ENCODE measurements at regions not wholly inside any gene's neighbourhood (a gene's known extent, or its start where the extent isn't known, plus 50 kb on each side); places are given as distances from the start of the nearest gene placed in this dataset.

DNA sequence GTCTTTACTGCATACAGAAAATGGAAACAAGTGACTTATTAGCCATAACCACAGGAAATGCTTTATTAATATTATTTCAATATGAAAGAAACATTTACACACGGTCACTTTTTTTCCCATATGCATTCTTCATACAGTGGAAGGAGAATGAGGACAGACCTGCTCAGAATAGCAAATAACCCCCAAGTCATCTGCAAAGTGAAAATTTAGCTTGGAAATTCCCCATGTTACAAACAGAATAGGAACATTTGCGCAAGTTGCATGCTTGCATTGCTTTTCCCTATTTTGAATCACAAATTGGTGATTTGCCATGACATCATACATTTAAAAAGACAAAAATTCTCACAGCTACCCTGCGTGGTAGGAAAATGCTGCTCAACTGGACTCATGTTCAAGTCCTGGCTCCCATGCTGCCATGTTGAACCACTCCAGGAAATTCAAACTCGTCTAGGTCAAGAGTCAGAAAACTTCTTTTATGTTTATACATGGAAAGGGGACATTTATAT is 102.0 kb downstream of the GP2 start:
- TF ChIP-seq NFIC (IDR thresholded peaks at IDR 0.05), result no peak
- no peak for TF ChIP-seq EGR1 (IDR thresholded peaks at IDR 0.05)
- no peak for TF ChIP-seq TEAD4 (IDR thresholded peaks at IDR 0.05)
- TF ChIP-seq EP300 (IDR thresholded peaks at IDR 0.05; ENCODE audit: borderline replicate concordance), result no peak
- TF ChIP-seq, protein P1, sequence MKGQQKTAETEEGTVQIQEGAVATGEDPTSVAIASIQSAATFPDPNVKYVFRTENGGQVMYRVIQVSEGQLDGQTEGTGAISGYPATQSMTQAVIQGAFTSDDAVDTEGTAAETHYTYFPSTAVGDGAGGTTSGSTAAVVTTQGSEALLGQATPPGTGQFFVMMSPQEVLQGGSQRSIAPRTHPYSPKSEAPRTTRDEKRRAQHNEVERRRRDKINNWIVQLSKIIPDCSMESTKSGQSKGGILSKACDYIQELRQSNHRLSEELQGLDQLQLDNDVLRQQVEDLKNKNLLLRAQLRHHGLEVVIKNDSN (IDR thresholded peaks at IDR 0.05), result no peak

DNA sequence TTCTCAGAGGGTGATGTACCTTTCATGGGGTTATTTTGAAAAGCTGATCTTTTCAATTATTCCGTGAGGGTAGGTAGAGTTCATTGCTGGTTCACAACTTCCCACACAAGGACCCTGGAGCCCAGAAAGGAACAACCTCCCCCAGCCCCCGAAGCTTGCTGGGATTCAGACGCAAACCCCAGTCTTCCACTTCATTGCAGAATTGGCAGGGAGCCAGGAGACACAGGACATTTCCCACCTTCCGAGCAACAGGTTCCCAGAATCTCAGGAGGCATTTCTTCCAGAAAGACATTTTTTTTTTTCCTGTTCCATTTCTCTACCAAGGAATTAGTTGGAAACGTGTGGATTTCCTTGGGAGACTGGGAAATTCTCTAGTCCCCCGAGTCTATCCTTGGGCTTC is 106.1 kb downstream of the GP2 start:
- TF ChIP-seq, protein P1 (IDR thresholded peaks at IDR 0.05), result no peak
- TF ChIP-seq TEAD4 (IDR thresholded peaks at IDR 0.05) (no peak), EGR1 (IDR thresholded peaks at IDR 0.05) (no peak)

DNA sequence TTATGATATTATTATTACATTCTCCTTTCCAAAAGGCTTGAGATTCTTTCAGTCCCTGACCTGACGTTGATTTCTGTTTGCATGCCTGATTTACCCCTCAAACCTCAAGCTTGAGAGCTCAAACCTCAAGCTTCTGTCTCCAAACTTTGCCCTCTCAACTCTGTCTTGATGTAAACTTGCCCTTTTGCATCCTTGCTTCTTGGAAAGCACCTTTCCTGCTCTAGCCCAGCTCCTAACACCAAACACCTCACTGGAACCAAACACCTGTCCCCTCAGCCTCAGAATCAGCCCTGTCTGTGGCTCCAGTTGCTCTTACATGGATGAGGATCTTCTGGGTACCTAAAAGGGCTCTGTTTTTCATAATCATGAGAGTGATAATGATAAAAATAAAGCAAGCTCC is 109.2 kb downstream of the GP2 start:
- TF ChIP-seq CEBPB (IDR thresholded peaks at IDR 0.05) (no peak), EGR1 (IDR thresholded peaks at IDR 0.05) (no peak), ZBTB7A (IDR thresholded peaks at IDR 0.05; ENCODE audit: low read depth) (no peak), RAD21 (IDR thresholded peaks at IDR 0.05; ENCODE audit: low read depth) (no peak), TCF12 (IDR thresholded peaks at IDR 0.05; ENCODE audit: low read depth) (no peak), CREB1 (IDR thresholded peaks at IDR 0.05; ENCODE audit: low read depth) (no peak), TAF1 (IDR thresholded peaks at IDR 0.05; ENCODE audit: low read depth) (no peak), FOXM1 (IDR thresholded peaks at IDR 0.05; ENCODE audit: borderline replicate concordance, low read depth) (no peak), EP300 (IDR thresholded peaks at IDR 0.05; ENCODE audit: borderline replicate concordance) (no peak), YY1 (IDR thresholded peaks at IDR 0.05; ENCODE audit: low read depth) (no peak), NFIC (IDR thresholded peaks at IDR 0.05) (no peak)
- TF ChIP-seq, protein P1 (IDR thresholded peaks at IDR 0.05), result no peak
- TF ChIP-seq, protein P2, sequence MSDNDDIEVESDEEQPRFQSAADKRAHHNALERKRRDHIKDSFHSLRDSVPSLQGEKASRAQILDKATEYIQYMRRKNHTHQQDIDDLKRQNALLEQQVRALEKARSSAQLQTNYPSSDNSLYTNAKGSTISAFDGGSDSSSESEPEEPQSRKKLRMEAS (IDR thresholded peaks at IDR 0.05), result no peak
- TF ChIP-seq, protein P3, sequence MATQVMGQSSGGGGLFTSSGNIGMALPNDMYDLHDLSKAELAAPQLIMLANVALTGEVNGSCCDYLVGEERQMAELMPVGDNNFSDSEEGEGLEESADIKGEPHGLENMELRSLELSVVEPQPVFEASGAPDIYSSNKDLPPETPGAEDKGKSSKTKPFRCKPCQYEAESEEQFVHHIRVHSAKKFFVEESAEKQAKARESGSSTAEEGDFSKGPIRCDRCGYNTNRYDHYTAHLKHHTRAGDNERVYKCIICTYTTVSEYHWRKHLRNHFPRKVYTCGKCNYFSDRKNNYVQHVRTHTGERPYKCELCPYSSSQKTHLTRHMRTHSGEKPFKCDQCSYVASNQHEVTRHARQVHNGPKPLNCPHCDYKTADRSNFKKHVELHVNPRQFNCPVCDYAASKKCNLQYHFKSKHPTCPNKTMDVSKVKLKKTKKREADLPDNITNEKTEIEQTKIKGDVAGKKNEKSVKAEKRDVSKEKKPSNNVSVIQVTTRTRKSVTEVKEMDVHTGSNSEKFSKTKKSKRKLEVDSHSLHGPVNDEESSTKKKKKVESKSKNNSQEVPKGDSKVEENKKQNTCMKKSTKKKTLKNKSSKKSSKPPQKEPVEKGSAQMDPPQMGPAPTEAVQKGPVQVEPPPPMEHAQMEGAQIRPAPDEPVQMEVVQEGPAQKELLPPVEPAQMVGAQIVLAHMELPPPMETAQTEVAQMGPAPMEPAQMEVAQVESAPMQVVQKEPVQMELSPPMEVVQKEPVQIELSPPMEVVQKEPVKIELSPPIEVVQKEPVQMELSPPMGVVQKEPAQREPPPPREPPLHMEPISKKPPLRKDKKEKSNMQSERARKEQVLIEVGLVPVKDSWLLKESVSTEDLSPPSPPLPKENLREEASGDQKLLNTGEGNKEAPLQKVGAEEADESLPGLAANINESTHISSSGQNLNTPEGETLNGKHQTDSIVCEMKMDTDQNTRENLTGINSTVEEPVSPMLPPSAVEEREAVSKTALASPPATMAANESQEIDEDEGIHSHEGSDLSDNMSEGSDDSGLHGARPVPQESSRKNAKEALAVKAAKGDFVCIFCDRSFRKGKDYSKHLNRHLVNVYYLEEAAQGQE (IDR thresholded peaks at IDR 0.05; ENCODE audit: low read depth), result no peak

DNA sequence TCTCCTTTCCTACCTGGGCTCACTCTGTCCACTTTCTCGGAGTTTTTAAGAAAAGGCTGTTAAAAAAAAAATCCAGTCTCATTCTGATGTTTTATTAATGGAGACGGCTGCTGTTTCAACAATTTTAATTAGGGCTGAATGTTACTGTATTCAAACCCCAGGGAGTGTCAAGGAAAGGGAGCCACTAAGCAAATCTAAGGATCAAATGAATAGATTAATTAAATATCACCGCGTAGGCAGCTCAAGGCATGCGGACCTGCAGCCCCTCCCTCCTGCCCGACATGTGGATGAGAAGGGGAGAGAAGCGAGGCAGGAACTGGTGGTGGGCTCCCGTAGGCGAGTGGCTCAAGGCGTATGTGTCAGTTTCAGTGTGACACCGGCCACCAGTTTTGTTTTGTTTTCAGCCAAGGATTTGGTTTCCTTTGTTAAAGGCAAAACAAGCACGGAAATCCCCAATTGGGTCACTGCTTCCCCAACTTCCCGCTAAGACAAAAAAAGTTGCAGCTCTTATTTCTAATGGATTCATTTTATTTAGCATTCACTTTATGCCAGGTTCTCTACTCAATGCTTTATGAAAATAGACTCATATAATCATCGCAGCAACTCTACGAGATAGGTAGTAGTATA is 110.6 kb downstream of the GP2 start:
- no peak for TF ChIP-seq NFIC (IDR thresholded peaks at IDR 0.05)
- TF ChIP-seq, protein P2 (IDR thresholded peaks at IDR 0.05), result no peak
- TF ChIP-seq, protein P3 (IDR thresholded peaks at IDR 0.05; ENCODE audit: low read depth), result no peak
- no peak for TF ChIP-seq EP300 (IDR thresholded peaks at IDR 0.05; ENCODE audit: borderline replicate concordance)

DNA sequence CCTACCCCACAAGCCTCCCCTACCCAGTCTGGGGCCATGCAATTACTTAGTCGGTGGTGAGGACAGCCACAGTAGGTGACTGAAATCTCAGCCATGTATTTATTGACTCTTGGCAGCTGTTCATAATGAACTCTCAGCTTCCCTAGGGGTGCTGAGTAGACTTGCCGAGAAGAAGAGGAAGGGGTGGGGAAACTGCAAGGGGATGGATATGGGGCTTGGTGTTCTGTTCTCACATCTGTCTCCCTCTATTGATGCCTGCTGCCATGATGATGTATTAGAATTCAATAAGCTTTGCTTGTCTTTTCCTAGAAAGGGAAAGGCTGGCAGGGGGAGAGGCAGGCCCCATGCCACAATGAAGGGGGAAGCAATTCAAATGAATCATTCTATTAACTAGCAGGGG is 112.9 kb downstream of the GP2 start:
- TF ChIP-seq FOXM1 (IDR thresholded peaks at IDR 0.05; ENCODE audit: borderline replicate concordance, low read depth) (no peak), RAD21 (IDR thresholded peaks at IDR 0.05; ENCODE audit: low read depth) (no peak), TEAD4 (IDR thresholded peaks at IDR 0.05) (no peak), TAF1 (IDR thresholded peaks at IDR 0.05; ENCODE audit: low read depth) (no peak)
- TF ChIP-seq, protein P3 (IDR thresholded peaks at IDR 0.05; ENCODE audit: low read depth), result no peak
- TF ChIP-seq, protein P1 (IDR thresholded peaks at IDR 0.05), result no peak
